ENCODE measurements at regions not wholly inside any gene's neighbourhood (a gene's known extent, or its start where the extent isn't known, plus 50 kb on each side); places are given as distances from the start of the nearest gene placed in this dataset.
"Not testable (repeated sequence)": the region's sequence is repeated elsewhere in the genome, so short reads cannot be mapped to it uniquely, and the experiment has no call there.

GRCh38 chr19:5244351-5244750 is 96.3 kb downstream of the PTPRS start:
- in situ Hi-C loops (cut with HindIII; ENCODE audit: low pct_unique_long_range_greater_than_20kb, low sequenced_read_pairs), result no loop called here

DNA sequence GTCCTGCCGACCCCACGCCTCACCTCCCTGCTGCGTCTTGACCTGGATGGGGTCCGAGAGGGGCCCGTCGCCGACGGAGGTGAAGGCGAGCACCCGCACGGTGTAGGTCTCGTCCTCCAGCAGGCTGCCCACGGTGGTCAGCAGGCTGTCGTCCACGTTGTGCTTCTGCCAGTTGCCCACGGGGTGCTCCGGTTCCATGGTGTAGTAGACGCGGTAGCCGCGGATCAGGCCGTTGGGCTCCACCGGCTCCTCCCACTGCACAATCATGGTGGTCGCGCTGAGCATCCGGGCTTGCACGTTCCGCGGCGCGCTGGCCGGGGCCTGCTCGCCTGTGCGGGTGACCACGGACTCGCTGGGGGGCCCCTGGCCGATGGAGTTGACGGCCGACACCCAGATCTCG is 96.7 kb downstream of the PTPRS start:
- in situ Hi-C loops (cut with HindIII; ENCODE audit: low pct_unique_long_range_greater_than_20kb, low sequenced_read_pairs), result no loop called here
- no peak for DNase-seq (ENCODE audit: low read depth)

More at GRCh38 chr19:5244351-5244750, 96.3 kb downstream of the PTPRS start:
- no peak for DNase-seq (ENCODE audit: low read depth)

- in situ Hi-C loops (cut with HindIII; ENCODE audit: low pct_unique_long_range_greater_than_20kb, low sequenced_read_pairs); DNase-seq (ENCODE audit: low read depth): not testable (repeated sequence)
Measured at GRCh38 chr19:5241896-5242295, 98.7 kb downstream of the PTPRS start.

GRCh38 chr19:5240011-5240410 is 100.6 kb downstream of the PTPRS start:
- in situ Hi-C loops (cut with HindIII; ENCODE audit: low pct_unique_long_range_greater_than_20kb, low sequenced_read_pairs), result no loop called here
- no peak for DNase-seq (ENCODE audit: low read depth)

DNA sequence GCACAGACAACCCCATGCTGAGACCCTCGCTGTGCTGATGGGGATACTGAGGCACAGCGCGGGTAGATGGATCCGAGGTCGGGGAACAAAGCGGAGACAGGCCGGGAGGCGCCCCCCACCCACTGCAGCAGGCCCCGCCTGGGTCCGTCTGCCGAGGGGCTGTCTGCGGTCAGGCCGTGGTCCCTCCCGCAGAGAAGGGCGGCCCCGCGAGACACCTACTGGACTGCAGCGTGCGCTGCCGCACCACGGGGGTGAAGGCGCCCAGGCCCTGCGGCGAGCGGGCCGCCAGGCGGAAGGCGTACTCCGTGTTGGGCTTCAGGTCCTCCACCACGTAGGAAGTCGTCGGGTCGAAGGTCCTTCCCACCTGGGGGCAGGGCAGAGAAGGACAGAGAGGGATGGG is 101.9 kb downstream of the PTPRS start:
- in situ Hi-C loops (cut with HindIII; ENCODE audit: low pct_unique_long_range_greater_than_20kb, low sequenced_read_pairs), result no loop called here
- DNase-seq (ENCODE audit: low read depth), result no peak

DNA sequence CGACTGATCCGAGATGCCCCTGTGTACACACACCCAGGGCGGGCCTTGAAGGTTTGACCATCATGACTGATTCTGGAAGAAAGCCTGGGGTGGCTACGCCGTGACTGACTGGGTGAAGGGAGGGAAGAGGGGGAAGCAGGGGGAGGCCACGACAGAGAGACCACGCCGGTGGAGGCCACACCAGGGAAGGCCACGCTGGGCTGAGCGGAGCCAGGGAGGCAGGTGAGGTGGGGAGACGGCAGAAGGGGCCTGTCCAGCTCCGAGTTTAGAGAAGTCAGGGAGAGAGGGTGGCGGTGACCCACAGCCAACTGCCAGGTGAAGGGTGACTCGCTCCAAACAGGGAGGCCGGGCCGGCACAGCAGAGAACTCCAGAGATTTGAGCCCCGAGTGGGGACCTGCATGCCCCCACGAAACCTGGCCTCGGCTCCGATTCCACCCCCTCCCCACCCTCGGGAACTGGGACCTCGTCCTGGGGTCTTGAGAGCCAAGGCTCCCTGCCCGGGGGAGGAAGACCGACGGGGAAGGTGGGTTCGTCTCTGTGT is 102.6 kb downstream of the PTPRS start:
- DNase-seq (ENCODE audit: low read depth), result no peak
- in situ Hi-C loops (cut with HindIII; ENCODE audit: low pct_unique_long_range_greater_than_20kb, low sequenced_read_pairs), result no loop called here

- no peak for DNase-seq (ENCODE audit: low read depth)
- in situ Hi-C loops (cut with HindIII; ENCODE audit: low pct_unique_long_range_greater_than_20kb, low sequenced_read_pairs), result no loop called here
Measured at GRCh38 chr19:5237190-5237780, 103.3 kb downstream of the PTPRS start.

DNA sequence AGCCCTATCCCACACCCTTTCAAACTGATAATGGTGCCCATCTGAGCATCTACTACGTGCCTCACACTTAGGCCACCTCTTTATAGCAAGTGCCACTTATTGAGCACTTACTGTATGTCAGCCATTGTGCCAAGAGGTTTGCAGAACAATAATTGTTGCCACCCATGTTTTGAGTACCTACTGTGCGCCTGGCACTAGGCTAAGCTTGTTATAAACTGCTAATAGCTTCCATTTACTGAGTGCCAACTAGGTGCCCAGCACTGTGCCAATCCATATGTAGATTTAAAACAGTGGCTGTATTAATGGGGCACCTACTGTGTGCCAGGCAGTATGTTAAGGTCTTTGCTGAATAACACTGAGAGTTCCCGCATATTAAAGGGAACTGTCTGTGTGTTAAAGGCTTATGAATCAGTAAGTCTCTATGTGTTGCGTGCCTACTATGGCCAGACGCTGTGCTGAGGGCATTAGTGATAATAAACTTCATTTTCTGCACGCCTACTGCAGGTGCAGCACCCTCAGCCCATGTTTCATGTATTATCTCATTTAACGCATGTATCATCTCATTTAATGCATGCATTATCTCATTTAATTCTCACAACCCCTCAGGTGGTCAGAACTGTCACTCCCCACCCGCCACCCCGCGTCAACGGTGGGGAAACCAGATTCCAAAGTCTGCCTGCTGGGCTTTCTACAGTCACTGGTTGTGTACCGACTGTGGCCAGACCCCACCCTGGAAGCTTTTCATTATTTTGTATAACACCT is 105.0 kb downstream of the PTPRS start:
- in situ Hi-C loops (cut with HindIII; ENCODE audit: low pct_unique_long_range_greater_than_20kb, low sequenced_read_pairs), result no loop called here
- no peak for DNase-seq (ENCODE audit: low read depth)

DNA sequence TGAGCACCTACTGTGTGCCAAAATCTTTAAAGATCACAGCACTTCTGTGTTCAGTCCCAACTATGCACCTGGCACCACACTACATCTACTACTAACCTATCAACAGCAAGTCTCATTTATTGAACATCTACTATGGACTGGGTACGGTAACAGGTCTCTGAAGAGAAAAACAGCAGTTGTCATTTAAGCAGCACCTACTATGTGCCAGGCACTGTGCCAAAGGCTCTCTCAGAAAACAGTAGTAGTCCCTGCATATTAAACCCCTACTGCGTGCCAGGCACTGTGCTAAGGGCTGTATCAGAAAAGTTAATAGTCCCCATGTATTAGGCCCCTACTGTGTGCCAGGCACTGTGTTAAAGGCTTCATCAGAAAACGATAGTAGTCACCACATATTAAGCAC is 106.2 kb downstream of the PTPRS start:
- in situ Hi-C loops (cut with HindIII; ENCODE audit: low pct_unique_long_range_greater_than_20kb, low sequenced_read_pairs), result no loop called here
- no peak for DNase-seq (ENCODE audit: low read depth)

- DNase-seq (ENCODE audit: low read depth), result no peak
- in situ Hi-C loops (cut with HindIII; ENCODE audit: low pct_unique_long_range_greater_than_20kb, low sequenced_read_pairs), result no loop called here
Measured at GRCh38 chr19:5232798-5233505, 107.7 kb downstream of the PTPRS start.

DNA sequence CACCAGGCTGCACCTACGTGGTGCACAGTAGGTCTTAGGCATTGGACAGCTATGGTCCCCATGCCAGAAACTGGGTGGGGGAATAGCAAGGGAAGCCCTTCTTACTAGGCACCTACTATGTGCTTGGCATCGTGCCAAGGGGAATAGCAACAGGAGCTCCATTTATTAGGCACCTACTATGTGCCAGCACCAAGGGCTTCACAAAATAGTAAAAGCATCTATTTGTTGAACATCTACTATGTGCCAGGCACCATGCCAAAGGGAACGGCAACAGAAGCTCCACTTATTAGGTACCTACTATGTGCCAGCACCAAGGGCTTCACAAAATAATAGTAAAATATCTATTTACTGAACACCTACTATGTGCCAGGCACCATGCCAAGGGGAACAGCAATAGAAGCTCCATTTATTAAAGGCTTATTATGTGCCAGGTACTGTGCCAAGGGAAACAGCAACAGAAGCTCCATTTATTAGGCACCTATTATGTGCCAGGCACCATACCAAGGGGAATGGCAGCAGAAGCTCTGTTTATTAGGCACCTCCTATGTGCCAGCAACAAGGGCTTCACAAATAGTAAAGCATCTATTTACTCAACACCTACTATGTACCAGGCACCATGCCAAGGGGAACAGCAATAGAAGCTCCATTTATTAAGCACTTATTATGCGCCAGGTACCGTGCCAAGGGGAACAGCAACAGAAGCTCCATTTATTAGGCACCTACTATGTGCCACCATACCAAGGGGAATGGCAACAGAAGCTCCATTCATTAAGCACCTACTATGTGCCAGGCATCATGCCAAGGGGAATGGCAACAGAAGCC is 108.5 kb downstream of the PTPRS start:
- in situ Hi-C loops (cut with HindIII; ENCODE audit: low pct_unique_long_range_greater_than_20kb, low sequenced_read_pairs), result no loop called here
- DNase-seq (ENCODE audit: low read depth), result no peak

DNA sequence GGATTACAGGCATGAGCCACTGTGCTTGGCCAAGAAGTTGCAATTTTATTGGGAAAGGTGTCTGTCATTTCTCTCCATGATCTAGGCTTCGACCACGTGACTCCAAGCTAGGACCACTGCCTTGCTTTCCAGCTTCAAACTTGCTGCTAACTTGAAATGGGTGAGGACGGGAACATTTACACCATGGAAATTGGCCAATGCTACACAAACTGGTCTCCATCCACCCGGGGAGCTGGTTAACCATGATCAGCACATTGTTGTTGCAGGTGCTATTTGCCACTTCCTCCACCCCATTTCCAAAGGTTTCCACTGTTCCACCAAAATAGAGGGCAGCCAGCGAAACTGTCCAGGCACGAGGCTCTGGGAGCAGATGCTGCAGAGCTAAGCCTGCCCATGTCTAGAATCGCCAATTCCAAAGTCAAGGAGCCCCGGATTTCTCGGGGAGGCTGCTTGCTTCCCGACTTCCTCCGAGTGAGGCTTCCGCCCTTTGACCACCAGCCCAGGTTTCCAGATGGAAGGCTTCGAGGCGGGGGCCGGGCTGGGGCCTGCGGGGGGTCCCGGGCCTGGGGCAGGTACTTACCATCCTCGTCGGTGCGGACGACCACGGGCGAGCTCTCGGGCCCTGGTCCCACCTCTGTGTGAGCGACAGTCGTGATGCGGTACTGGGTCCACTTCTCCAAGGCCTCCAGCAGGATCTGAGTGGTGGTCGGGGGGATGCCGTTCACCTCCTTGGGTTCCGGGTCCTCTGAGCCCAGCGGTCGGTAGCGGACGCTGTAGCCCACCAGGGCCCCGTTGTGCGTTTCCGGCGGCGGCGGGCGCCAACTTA is 109.7 kb downstream of the PTPRS start:
- in situ Hi-C loops (cut with HindIII; ENCODE audit: low pct_unique_long_range_greater_than_20kb, low sequenced_read_pairs), result no loop called here
- no peak for DNase-seq (ENCODE audit: low read depth)

GRCh38 chr19:5229778-5230335 is 110.8 kb downstream of the PTPRS start:
- in situ Hi-C loops (cut with HindIII; ENCODE audit: low pct_unique_long_range_greater_than_20kb, low sequenced_read_pairs), result no loop called here
- DNase-seq (ENCODE audit: low read depth), result no peak

- no peak for DNase-seq (ENCODE audit: low read depth)
- in situ Hi-C loops (cut with HindIII; ENCODE audit: low pct_unique_long_range_greater_than_20kb, low sequenced_read_pairs), result no loop called here
Measured at GRCh38 chr19:5228932-5229777, 111.5 kb downstream of the PTPRS start.

DNA sequence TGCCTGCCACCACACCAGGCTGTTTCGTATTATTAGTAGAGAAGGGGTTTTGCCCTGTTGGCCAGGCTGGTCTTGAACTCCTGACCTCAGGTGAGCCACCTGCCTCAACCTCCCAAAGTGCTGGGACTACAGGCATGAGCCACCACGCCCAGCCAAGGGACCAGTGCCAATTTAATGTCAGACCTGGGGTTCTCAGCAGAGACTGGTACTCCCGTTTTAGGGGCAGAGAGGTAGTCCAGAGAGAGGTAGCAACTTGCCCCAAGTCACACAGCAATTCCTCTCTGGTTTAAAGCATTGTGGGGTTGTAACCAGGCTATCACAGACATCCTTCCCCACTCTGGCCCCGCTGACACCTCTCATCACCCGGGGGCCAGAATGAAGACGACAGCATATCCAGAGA is 112.1 kb downstream of the PTPRS start:
- DNase-seq (ENCODE audit: low read depth), result no peak
- in situ Hi-C loops (cut with HindIII; ENCODE audit: low pct_unique_long_range_greater_than_20kb, low sequenced_read_pairs), result no loop called here

DNA sequence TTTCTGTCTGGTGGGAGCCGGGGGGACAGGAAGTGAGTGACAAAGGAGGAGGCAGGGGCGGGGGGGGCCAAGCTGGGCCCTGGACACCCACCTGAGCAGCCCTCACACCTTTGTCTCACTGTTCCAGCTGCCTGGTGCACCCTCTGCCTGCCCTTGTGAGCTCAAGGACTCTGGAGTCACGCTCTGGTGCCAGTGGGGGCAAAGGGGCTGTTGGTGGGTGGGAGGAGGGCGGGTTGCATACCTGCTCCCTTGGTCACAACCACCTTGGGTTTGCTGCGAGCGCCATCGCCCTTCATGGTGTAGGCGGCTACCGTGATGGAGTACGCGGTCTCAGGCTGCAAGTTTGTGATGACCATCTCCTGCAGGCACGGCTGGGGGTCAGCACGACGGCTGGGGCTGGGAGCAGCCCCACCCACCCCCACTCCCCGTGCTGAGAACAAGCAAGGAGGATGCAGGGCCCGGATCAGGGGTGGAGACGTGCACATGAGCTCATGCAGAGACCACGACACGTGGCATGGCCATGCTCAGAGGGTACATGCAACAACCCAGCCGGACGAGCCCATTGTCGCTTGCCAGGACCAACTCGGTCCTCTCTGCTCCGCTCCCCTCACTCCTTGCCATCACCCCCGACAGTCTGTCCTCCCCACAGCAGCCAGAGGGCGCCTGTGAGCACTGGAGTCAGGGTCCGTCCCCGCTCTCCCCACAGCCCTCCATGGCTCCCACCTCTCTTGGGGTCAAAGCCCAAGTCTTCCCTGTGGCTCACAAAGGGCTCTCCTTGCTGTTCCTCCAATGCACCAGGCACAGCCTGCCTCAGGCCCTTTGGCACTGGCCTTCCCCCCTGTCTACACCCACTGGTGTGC is 114.9 kb downstream of the PTPRS start:
- in situ Hi-C loops (cut with HindIII; ENCODE audit: low pct_unique_long_range_greater_than_20kb, low sequenced_read_pairs), result no loop called here
- DNase-seq (ENCODE audit: low read depth), result no peak
